ENCODE measurements at regions not wholly inside any gene's neighbourhood (a gene's known extent, or its start where the extent isn't known, plus 50 kb on each side); places are given as distances from the start of the nearest gene placed in this dataset.

DNA sequence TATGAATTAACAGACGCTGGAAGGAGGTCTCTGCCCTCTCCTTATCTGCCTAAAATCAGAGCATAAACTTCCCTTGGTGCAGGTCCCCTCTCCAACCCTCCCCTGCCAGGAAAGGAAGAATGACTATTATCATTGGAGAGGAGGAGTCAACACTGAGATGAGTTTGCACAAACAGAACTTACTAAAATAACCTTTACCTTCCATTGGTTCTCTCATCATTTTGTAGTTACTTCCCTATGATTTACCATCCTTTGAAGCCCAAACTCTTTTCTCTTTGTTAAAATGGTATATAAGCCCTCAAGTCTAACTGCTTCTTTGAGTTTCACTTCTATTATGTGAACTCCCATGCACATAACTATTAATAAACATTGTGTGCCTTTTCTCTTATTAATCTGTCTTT is 64.2 kb upstream of the EEA1 start:
- Histone ChIP-seq H3K9me2 (ENCODE audit: insufficient read depth, low read length) (no peaks in the 10 kb centered on the region), H3K36me3 (ENCODE audit: insufficient read depth, low read length) (no peaks in the 10 kb centered on the region), H3K9ac (ENCODE audit: low read length) (no peak overlapping the region), H3K27ac (ENCODE audit: low read length) (no peak overlapping the region), H3K27me3 (ENCODE audit: insufficient read depth, low read depth, low read length) (no peaks in the 10 kb centered on the region), H2AFZ (ENCODE audit: low read depth, low read length) (no peak overlapping the region), H3K9me3 (ENCODE audit: low read length) (peaks cover 4% of the 10 kb centered on the region), H3F3A (ENCODE audit: insufficient read depth, low read length, poor library complexity, severe bottlenecking) (no peaks in the 10 kb centered on the region), H3K4me3 (ENCODE audit: low read length) (no peak overlapping the region), H3K4me2 (ENCODE audit: low read length) (no peak overlapping the region), H3K79me2 (replicated peaks; ENCODE audit: insufficient read depth, low read length) (no peaks in the 10 kb centered on the region), H4K20me1 (ENCODE audit: insufficient read depth) (no peaks in the 10 kb centered on the region)
- TF ChIP-seq MXI1 (conservative IDR thresholded peaks at IDR 0.05; ENCODE audit: poor library complexity, severe bottlenecking) (no peak), RAD21 (conservative IDR thresholded peaks at IDR 0.05) (no peak), REST (IDR thresholded peaks at IDR 0.05; ENCODE audit: borderline replicate concordance) (no peak), TAF1 (IDR thresholded peaks at IDR 0.05; ENCODE audit: low read depth) (no peak), POLR2AphosphoS5 (IDR thresholded peaks at IDR 0.05) (no peak), EZH2 (IDR thresholded peaks at IDR 0.05; ENCODE audit: borderline replicate concordance, insufficient read depth, low read length, poor library complexity, severe bottlenecking) (no peak), EP300 (conservative IDR thresholded peaks at IDR 0.05; ENCODE audit: poor library complexity, severe bottlenecking) (no peak), SMC3 (conservative IDR thresholded peaks at IDR 0.05; ENCODE audit: poor library complexity) (no peak)
- TF ChIP-seq, protein P1, sequence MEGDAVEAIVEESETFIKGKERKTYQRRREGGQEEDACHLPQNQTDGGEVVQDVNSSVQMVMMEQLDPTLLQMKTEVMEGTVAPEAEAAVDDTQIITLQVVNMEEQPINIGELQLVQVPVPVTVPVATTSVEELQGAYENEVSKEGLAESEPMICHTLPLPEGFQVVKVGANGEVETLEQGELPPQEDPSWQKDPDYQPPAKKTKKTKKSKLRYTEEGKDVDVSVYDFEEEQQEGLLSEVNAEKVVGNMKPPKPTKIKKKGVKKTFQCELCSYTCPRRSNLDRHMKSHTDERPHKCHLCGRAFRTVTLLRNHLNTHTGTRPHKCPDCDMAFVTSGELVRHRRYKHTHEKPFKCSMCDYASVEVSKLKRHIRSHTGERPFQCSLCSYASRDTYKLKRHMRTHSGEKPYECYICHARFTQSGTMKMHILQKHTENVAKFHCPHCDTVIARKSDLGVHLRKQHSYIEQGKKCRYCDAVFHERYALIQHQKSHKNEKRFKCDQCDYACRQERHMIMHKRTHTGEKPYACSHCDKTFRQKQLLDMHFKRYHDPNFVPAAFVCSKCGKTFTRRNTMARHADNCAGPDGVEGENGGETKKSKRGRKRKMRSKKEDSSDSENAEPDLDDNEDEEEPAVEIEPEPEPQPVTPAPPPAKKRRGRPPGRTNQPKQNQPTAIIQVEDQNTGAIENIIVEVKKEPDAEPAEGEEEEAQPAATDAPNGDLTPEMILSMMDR (IDR thresholded peaks at IDR 0.05; ENCODE audit: poor library complexity, severe bottlenecking): no peak

- no peak overlapping the region for H2AFZ ChIP-seq (ENCODE audit: low read depth, low read length)
- H3F3A ChIP-seq (ENCODE audit: insufficient read depth, low read length, poor library complexity, severe bottlenecking): no peaks in the 10 kb centered on the region
Observed at GRCh38 chr12:92995258-92995903, 66.3 kb upstream of the EEA1 start.

More at GRCh38 chr12:92995258-92995903, 66.3 kb upstream of the EEA1 start:
- H3K27ac ChIP-seq (ENCODE audit: low read length): no peak overlapping the region
- H3K9me2 ChIP-seq (ENCODE audit: insufficient read depth, low read length): no peaks in the 10 kb centered on the region
- H3K4me3 ChIP-seq (ENCODE audit: low read length): no peak overlapping the region
- peaks cover 4% of the 10 kb centered on the region for H3K9me3 ChIP-seq (ENCODE audit: low read length)
- no peak for TF ChIP-seq POLR2AphosphoS5 (IDR thresholded peaks at IDR 0.05)
- no peak for TF ChIP-seq TAF1 (IDR thresholded peaks at IDR 0.05; ENCODE audit: low read depth)
- TF ChIP-seq REST (IDR thresholded peaks at IDR 0.05; ENCODE audit: borderline replicate concordance): no peak
- TF ChIP-seq MXI1 (conservative IDR thresholded peaks at IDR 0.05; ENCODE audit: poor library complexity, severe bottlenecking): no peak
- TF ChIP-seq RAD21 (conservative IDR thresholded peaks at IDR 0.05): no peak
- TF ChIP-seq, protein P1 (IDR thresholded peaks at IDR 0.05; ENCODE audit: poor library complexity, severe bottlenecking): no peak
- TF ChIP-seq EP300 (conservative IDR thresholded peaks at IDR 0.05; ENCODE audit: poor library complexity, severe bottlenecking): no peak
- TF ChIP-seq SMC3 (conservative IDR thresholded peaks at IDR 0.05; ENCODE audit: poor library complexity): no peak
- no peak for TF ChIP-seq EZH2 (IDR thresholded peaks at IDR 0.05; ENCODE audit: borderline replicate concordance, insufficient read depth, low read length, poor library complexity, severe bottlenecking)
- H3K27me3 ChIP-seq (ENCODE audit: insufficient read depth, low read depth, low read length): no peaks in the 10 kb centered on the region
- H3K4me2 ChIP-seq (ENCODE audit: low read length): no peak overlapping the region
- H3K79me2 ChIP-seq (replicated peaks; ENCODE audit: insufficient read depth, low read length): no peaks in the 10 kb centered on the region
- H3K9ac ChIP-seq (ENCODE audit: low read length): no peak overlapping the region
- no peaks in the 10 kb centered on the region for H4K20me1 ChIP-seq (ENCODE audit: insufficient read depth)
- no peaks in the 10 kb centered on the region for H3K36me3 ChIP-seq (ENCODE audit: insufficient read depth, low read length)

Measured in neural cell (in vitro differentiated cells).